IPS-15b (cell line): ENCODE measurements at regions not wholly inside any gene's neighbourhood (a gene's known extent, or its start where the extent isn't known, plus 50 kb on each side); places are given as distances from the start of the nearest gene placed in this dataset.
"Not testable (repeated sequence)": the region's sequence is repeated elsewhere in the genome, so short reads cannot be mapped to it uniquely, and the experiment has no call there.

ENCODE experiments used
- H3K27me3 ChIP-seq: one replicate; pipeline ENCODE4 v1.6.1; 2013; ENCODE audit warnings: low read length; ENCODE audit not compliant: control insufficient read depth, insufficient read depth
- H3K36me3 ChIP-seq: one replicate; pipeline ENCODE4 v1.6.1; 2013; ENCODE audit warnings: low read length; ENCODE audit not compliant: control insufficient read depth, insufficient read depth
- H3K4me1 ChIP-seq: one replicate; pipeline ENCODE4 v1.6.1; 2013; ENCODE audit warnings: mild to moderate bottlenecking, low read length; ENCODE audit not compliant: control insufficient read depth, insufficient read depth
- H3K4me3 ChIP-seq: one replicate; pipeline ENCODE4 v1.5.1; 2013; ENCODE audit warnings: low read depth, low read length
- H3K9ac ChIP-seq: one replicate; pipeline ENCODE4 v1.6.1; 2013; ENCODE audit warnings: low read depth, mild to moderate bottlenecking, low read length
- H3K9me3 ChIP-seq: one replicate; pipeline ENCODE4 v1.6.1; 2013; ENCODE audit warnings: mild to moderate bottlenecking, low read length; ENCODE audit not compliant: control insufficient read depth, insufficient read depth

DNA sequence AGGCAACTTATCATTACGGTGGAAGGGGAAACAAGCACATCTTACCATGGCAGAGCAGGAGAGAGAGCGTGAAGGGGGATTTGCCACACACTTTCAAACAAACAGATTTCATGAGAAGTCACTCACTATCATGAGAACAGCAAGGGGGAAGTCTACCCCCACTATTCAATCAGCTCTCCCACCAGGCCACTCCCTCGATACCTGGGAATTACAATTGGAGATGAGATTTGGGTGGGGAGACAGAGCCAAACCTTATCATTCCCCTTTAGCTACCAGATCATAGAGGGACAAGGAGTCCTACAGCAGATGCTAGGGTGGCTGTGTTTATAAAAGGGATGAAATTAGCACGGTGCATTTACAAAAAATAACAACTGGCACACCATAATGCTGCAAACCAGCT lies 2149.4 kb upstream of the ACO1 start:
- H3K4me1 ChIP-seq: no peaks in the 10 kb centered on the region
- H3K9me3 ChIP-seq: no peaks in the 10 kb centered on the region
- no peak overlapping the region for H3K4me3 ChIP-seq

DNA sequence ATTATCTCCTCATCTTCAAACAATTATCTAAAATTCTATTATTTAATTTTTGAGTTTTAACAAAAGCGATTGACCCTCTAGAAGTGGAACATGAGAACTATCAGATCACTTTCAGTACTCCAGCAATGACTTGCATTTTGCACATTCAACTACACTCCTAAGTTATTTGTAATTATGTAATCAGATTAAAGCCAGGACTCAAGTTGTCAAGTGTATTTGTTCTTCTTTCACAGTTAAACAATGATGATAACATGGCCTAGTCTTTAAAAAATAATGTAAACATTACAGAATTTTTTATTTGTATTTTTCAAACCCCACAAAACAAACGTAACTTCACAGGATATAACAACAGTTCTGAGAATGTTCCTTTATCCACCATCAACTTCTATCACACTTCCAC lies 2148.9 kb upstream of the ACO1 start:
- Histone ChIP-seq H3K9me3 (no peaks in the 10 kb centered on the region), H3K4me3 (no peak overlapping the region), H3K9ac (no peak overlapping the region), H3K27me3 (no peaks in the 10 kb centered on the region), H3K4me1 (no peaks in the 10 kb centered on the region), H3K36me3 (no peaks in the 10 kb centered on the region)

More for the DNA sequence above, 2149.4 kb upstream of the ACO1 start:
- H3K36me3 ChIP-seq: no peaks in the 10 kb centered on the region
- H3K27me3 ChIP-seq: no peaks in the 10 kb centered on the region
- no peak overlapping the region for H3K9ac ChIP-seq

DNA sequence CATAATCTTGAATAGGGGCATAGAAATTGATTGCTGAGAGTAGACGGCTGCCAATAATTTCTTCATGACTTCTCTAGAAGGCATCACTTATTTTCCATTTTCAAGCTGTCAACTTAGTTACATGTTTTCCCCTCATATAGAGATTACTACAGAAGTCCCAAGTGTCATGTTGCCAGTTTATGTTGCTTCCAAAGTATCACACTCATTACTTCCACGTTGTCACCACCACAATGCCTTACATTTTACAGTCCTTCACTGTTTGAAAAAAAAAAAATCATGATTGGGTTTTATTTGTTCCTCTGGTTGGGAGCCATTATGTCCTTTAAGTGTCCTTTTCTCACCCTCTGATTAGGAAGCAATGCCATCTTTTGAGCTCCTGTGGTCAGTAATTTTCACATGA lies 2144.6 kb upstream of the ACO1 start:
- no peaks in the 10 kb centered on the region for H3K4me1 ChIP-seq
- H3K36me3 ChIP-seq: no peaks in the 10 kb centered on the region
- H3K4me3 ChIP-seq: no peak overlapping the region
- no peaks in the 10 kb centered on the region for H3K27me3 ChIP-seq
- no peaks in the 10 kb centered on the region for H3K9me3 ChIP-seq
- no peak overlapping the region for H3K9ac ChIP-seq

DNA sequence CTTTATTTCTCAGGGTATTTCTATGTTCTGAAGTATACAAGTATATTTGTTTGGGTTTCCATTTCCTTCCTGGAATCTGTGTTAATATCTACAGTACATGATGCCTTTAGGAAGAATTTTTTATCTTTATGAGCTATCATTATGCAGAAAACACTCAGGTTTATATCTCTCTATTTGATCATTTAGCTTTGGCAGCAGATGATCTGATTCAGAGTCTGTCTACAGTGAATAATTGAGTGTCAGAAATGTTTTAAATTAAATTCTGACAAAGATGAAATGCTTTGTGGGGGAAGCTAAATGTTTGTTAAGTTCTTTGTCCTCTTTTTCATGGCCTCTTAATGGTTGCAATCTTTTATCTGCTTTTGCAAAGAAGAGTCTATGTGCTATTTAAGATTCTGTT lies 2141.0 kb upstream of the ACO1 start:
- no peaks in the 10 kb centered on the region for H3K27me3 ChIP-seq
- H3K36me3 ChIP-seq: no peaks in the 10 kb centered on the region
- no peaks in the 10 kb centered on the region for H3K9me3 ChIP-seq
- H3K4me1 ChIP-seq: no peaks in the 10 kb centered on the region
- no peak overlapping the region for H3K4me3 ChIP-seq
- no peak overlapping the region for H3K9ac ChIP-seq

DNA sequence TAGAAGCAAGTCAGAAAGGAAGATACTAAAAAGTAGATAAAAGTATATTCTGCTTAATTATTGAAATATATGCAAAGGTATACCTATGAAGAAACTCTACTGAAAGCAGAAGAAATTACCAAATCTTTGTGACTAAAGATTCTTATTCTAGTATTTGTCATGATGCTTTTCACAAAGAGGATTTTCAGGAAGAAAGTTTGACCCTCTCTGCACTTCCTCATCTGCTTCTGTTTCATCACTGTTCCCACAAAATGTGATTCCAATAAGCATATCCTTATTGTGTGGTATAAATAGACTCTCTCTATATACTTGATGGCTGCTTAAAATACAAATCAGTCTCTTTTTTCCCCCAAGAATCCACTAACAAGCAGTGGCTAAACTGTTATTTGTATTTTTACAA lies 2139.6 kb upstream of the ACO1 start:
- Histone ChIP-seq H3K36me3 (no peaks in the 10 kb centered on the region), H3K4me1 (no peaks in the 10 kb centered on the region), H3K4me3 (no peak overlapping the region), H3K9me3 (no peaks in the 10 kb centered on the region), H3K9ac (no peak overlapping the region), H3K27me3 (no peaks in the 10 kb centered on the region)

DNA sequence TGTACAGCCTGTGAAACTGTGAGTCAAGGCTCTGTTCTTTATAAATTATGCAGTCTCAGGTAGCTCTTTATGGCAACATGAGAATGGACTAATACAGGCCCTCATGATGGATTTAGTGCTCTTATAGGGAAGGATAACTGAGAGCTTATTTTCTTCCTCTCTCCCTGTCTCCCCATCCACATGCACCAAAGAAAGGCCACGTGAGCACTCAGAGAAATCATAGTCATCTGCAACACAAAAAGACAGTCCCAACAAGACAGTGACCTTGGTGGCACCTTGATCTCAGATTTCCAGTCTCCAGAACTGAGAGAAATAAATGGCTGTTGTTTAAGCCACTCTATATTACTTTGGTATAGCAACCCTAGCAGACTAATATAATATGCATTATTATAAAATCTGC lies 2133.6 kb upstream of the ACO1 start:
- no peaks in the 10 kb centered on the region for H3K4me1 ChIP-seq
- no peaks in the 10 kb centered on the region for H3K36me3 ChIP-seq
- H3K27me3 ChIP-seq: no peaks in the 10 kb centered on the region
- no peaks in the 10 kb centered on the region for H3K9me3 ChIP-seq
- no peak overlapping the region for H3K4me3 ChIP-seq
- no peak overlapping the region for H3K9ac ChIP-seq

DNA sequence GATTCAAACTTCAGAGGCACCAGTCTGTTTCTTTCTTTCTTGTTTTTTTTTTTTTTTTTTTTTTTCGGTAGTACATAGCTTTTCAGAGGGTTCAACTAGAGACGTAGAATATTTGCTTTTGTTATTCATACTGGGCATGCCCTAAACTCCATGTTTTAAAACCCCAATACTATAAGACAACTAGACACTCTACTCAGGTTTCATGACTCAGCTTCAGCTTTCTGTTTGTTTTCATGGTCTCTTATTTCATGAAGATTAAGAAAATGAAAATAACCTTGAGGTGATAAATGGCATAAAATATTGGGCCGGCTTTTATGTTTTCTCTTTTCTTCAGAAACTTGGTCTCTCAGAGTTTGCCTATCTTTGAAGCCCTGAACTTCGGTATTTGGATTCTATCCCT lies 2126.3 kb upstream of the ACO1 start:
- Histone ChIP-seq H3K4me3 (no peak overlapping the region), H3K9me3 (no peaks in the 10 kb centered on the region), H3K27me3 (no peaks in the 10 kb centered on the region), H3K4me1 (no peaks in the 10 kb centered on the region), H3K36me3 (no peaks in the 10 kb centered on the region), H3K9ac (no peak overlapping the region)

DNA sequence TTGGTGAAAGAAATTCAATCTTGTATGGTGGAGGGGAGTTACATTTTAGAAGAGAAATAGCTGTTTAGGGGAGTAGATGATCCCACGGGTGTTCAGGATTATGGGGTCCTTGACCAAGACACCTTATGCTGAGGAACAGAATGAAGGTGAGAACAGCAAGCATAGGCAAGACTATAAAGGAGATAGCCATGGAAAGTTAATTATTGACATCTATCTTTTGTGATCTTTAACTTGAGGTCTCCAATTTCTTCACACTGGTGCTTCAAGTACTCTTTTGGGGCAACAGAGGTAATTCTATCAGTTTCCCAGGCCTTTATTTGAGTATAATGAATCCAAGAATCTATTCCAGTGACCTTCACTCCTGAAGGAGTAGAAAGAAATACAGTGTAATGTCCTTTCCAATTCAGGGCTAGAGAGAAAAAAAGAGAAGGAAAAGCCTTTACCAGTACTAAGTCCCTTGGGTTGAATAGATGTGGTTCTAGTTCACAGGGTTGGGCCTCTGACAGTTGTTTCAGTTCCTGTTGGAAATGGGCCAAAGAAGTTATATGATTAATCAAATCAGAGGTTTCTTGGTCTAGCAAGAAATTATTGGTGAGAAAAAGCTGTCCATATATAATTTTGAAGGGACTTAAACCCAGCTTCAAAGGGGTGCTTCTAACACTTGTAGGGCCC lies 2104.1 kb upstream of the ACO1 start:
- no peaks in the 10 kb centered on the region for H3K4me1 ChIP-seq
- no peak overlapping the region for H3K9ac ChIP-seq
- no peaks in the 10 kb centered on the region for H3K27me3 ChIP-seq
- no peaks in the 10 kb centered on the region for H3K36me3 ChIP-seq
- no peak overlapping the region for H3K4me3 ChIP-seq
- no peaks in the 10 kb centered on the region for H3K9me3 ChIP-seq

DNA sequence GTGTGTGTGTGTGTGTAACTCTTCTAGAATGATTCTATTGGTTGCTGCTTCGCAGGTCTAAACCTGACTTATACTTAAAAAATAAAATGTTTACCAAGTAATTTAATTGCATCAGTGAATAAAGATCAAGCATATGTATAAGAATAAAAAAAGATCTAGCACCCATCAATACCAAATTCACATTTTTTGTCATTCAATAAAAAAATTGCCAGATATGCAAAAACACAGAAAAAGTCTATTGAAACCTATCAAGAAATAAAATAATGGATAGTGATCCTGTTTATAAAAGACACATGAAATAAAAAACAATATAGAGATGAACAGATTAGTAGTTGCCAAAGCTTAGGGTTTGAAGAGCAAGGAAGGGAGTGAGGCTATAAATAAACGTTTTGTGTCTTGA lies 2095.0 kb upstream of the ACO1 start:
- Histone ChIP-seq H3K9ac (no peak overlapping the region), H3K4me3 (no peak overlapping the region), H3K27me3 (no peaks in the 10 kb centered on the region), H3K36me3 (no peaks in the 10 kb centered on the region), H3K9me3 (no peaks in the 10 kb centered on the region), H3K4me1 (no peaks in the 10 kb centered on the region)

DNA sequence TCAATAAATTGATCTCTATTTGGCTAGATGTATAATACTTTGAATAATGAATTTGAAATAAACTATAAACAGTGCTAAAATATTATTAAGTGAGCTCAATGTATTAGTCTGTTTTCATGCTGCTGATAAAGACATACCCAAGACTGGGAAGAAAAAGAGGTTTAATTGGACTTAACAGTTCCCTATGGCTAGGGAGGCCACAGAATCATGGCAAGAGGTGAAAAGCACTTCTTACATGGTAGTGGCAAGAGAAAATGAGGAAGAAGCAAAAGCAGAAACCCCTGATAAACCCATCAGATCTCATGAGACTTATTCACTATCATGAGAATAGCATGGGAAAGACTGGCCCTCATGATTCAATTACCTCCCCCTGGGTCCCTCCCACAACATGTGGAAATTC lies 2092.4 kb upstream of the ACO1 start:
- H3K36me3 ChIP-seq, H3K9me3 ChIP-seq, H3K9ac ChIP-seq, H3K27me3 ChIP-seq, H3K4me3 ChIP-seq, H3K4me1 ChIP-seq: not testable (repeated sequence)

DNA sequence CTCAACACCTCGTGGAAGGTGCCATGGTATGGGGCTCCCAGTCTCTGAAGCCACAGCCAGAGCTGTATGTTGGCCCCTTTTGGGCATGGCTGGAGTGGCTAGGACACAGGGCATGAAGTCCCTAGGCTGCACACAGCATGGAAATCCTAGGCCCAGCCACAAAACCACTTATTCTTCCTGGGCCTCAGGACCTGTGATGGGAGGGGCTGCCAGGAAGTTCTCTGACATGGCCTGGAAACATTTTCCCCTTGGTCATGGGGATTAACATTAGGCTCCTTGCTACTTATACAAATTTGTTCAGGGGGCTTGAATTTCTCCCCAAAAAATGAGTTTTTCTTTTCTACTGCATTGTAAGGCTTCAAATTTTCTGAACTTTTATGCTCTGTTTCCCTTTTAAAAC lies 2091.2 kb upstream of the ACO1 start:
- Histone ChIP-seq H3K4me1 (no peaks in the 10 kb centered on the region), H3K9ac (no peak overlapping the region), H3K9me3 (no peaks in the 10 kb centered on the region), H3K27me3 (no peaks in the 10 kb centered on the region), H3K36me3 (no peaks in the 10 kb centered on the region), H3K4me3 (no peak overlapping the region)

DNA sequence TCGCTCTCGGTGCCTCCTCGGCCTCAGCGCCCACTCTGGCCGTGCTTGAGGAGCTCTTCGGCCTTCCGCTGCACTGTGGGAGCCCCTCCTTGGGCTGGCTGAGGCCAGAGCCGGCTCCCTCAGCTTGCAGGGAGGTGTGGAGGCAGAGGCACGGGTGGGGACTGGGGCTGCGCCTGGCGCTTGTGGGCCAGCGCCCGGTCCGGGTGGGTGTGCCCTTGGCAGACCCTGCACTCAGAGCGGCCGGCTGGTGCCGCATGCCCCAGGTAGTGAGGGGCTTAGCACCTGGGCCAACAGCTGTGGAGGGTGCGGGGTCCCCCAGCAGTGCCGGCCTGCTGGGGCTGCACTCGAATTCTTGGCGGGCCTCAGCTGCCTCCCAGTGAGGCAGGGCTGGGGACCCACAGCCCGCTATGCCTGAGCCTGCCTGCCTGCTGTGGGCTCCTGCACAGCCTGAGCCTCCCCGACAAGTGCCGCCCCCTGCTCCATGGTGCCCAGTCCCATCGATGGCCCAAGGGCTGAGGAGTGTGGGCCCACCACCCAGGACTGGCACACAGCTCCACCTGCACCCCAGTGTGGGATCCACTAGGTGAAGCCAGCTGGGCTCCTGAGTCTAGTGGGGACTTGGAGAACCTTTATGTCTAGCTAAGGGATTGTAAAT lies 2085.2 kb upstream of the ACO1 start:
- no peaks in the 10 kb centered on the region for H3K4me1 ChIP-seq
- no peaks in the 10 kb centered on the region for H3K27me3 ChIP-seq
- no peak overlapping the region for H3K9ac ChIP-seq
- no peaks in the 10 kb centered on the region for H3K9me3 ChIP-seq
- H3K4me3 ChIP-seq: no peak overlapping the region
- H3K36me3 ChIP-seq: no peaks in the 10 kb centered on the region
